B cell (primary cell): ENCODE measurements at regions not wholly inside any gene's neighbourhood (a gene's known extent, or its start where the extent isn't known, plus 50 kb on each side); places are given as distances from the start of the nearest gene placed in this dataset.

Source experiments
- ATAC-seq: fragments of 200-7000 bp; cut with Tn5 transposase; one replicate; pipeline ENCODE4 v1.10.0; 2021; ENCODE audit warnings: low read depth, mild to moderate bottlenecking, moderate number of reproducible peaks, moderate library complexity
- CTCF ChIA-PET: fragments of 350-600 bp; sonication (Branson Sonifier 250); formaldehyde crosslinking; loops from one replicate; lab custom pipeline; 2021; ENCODE audit warnings: antibody characterized with exemption, inconsistent platforms; lab: Charles Lee
- POLR2A ChIA-PET: fragments of 350-600 bp; sonication (Branson Sonifier 250); formaldehyde crosslinking; loops from one replicate; lab custom pipeline; 2021; ENCODE audit warnings: antibody characterized with exemption; lab: Charles Lee
- DNase-seq: peaks from one replicate; pipeline ENCODE4 v3.0.0; 2013
- H2AFZ ChIP-seq: 2 replicates; pipeline ENCODE4 v1.6.1; 2012; ENCODE audit warnings: mild to moderate bottlenecking, low read depth, low read length; ENCODE audit not compliant: insufficient read depth, poor library complexity, severe bottlenecking
- H3K27ac ChIP-seq, 2 donors: 1 replicate in 1 of 2; 2 replicates in 1 of 2; pipeline ENCODE4 v1.5.1; 2012 to 2013; ENCODE audit warnings: low read length in 2 of 2, mild to moderate bottlenecking in 2 of 2, moderate library complexity in 1 of 2
- H3K27me3 ChIP-seq, 4 experiments: fragments of 200-600 bp in 1 of 4; sonication (generic) in 1 of 4; replicated peaks in 1 of 4; 1 replicate in 2 of 4; 2 replicates in 2 of 4; pipeline versions ENCODE4 v1.6.1 to v1.7.0; 2013 to 2016; ENCODE audit warnings: low read length in 3 of 4, mild to moderate bottlenecking in 2 of 4, mixed read lengths in 1 of 4, moderate library complexity in 1 of 4; ENCODE audit not compliant: insufficient read depth in 4 of 4, control insufficient read depth in 3 of 4; ENCODE audit errors: control extremely low read depth in 1 of 4
- H3K36me3 ChIP-seq, 2 experiments: replicated peaks in 1 of 2; 1 replicate in 1 of 2; 2 replicates in 1 of 2; pipeline versions ENCODE4 v1.6.1 to v1.7.1; 2013; ENCODE audit warnings: low read length in 1 of 2; ENCODE audit not compliant: insufficient read depth in 2 of 2, control insufficient read depth in 1 of 2; ENCODE audit errors: control extremely low read depth in 1 of 2, extremely low read depth in 1 of 2
- H3K4me1 ChIP-seq, 2 donors: fragments of 200-600 bp in 1 of 2; sonication (generic) in 1 of 2; 1 replicate in 1 of 2; 2 replicates in 1 of 2; pipeline versions ENCODE4 v1.5.1 to v1.6.1; 2013 to 2017; ENCODE audit warnings: low read length in 2 of 2; ENCODE audit not compliant: control insufficient read depth in 2 of 2, insufficient read depth in 2 of 2
- H3K4me2 ChIP-seq: replicated peaks from 2 replicates; pipeline ENCODE3; 2012; ENCODE audit warnings: mild to moderate bottlenecking, low read depth, low read length; ENCODE audit not compliant: poor library complexity, severe bottlenecking
- H3K4me3 ChIP-seq, 5 experiments: fragments of 200-600 bp in 1 of 5; sonication (generic) in 1 of 5; 1 replicate in 3 of 5; 2 replicates in 2 of 5; pipeline versions ENCODE4 v1.5.1 to v1.7.0; 2011 to 2016; ENCODE audit warnings: low read length in 4 of 5, mild to moderate bottlenecking in 4 of 5, low read depth in 2 of 5, control low read depth in 1 of 5, moderate library complexity in 1 of 5; ENCODE audit not compliant: insufficient read depth in 1 of 5; ENCODE audit errors: control extremely low read depth in 1 of 5, extremely low read depth in 1 of 5
- H3K79me2 ChIP-seq: fragments of 200-600 bp; sonication (generic); one replicate; pipeline ENCODE4 v1.6.0; 2016; ENCODE audit warnings: low read length; ENCODE audit not compliant: control insufficient read depth, insufficient read depth
- H3K9ac ChIP-seq: fragments of 200-600 bp; sonication (generic); 2 replicates; pipeline ENCODE4 v1.6.1; 2017; ENCODE audit warnings: mild to moderate bottlenecking, low read length, moderate library complexity
- H3K9me3 ChIP-seq, 3 donors: one replicate each; pipeline versions ENCODE4 v1.6.1 to v1.7.1; 2013; ENCODE audit warnings: low read length in 2 of 3; ENCODE audit not compliant: control insufficient read depth in 2 of 3, insufficient read depth in 1 of 3; ENCODE audit errors: control extremely low read depth in 1 of 3
- H4K20me1 ChIP-seq: 2 replicates; pipeline ENCODE4 v1.6.0; 2012; ENCODE audit warnings: mild to moderate bottlenecking, low read length; ENCODE audit not compliant: insufficient read depth, control insufficient read depth, poor library complexity, severe bottlenecking
- H3K27ac Mint-ChIP-seq: one replicate; pipeline ENCODE4 v1.8.0; 2021; ENCODE audit warnings: mixed read lengths
- H3K27me3 Mint-ChIP-seq: one replicate; pipeline ENCODE4 v1.8.0; 2021; ENCODE audit warnings: mixed read lengths
- H3K4me1 Mint-ChIP-seq: one replicate; pipeline ENCODE4 v1.8.0; 2021; ENCODE audit warnings: mixed read lengths
- H3K4me3 Mint-ChIP-seq: one replicate; pipeline ENCODE4 v1.8.0; 2021; ENCODE audit warnings: mixed read lengths
- H3K9me3 Mint-ChIP-seq: one replicate; pipeline ENCODE4 v1.8.0; 2022; ENCODE audit warnings: mixed read lengths; ENCODE audit not compliant: insufficient read depth
- CTCF ChIP-seq: fragments of 200-600 bp; IDR thresholded peaks from one replicate; pipeline ENCODE4 v1.8.0; 2022; ENCODE audit warnings: antibody characterized with exemption, mild to moderate bottlenecking
- EZH2 ChIP-seq: IDR thresholded peaks from 2 replicates; pipeline ENCODE4 v1.6.1; 2012; ENCODE audit warnings: borderline replicate concordance, low read depth, mild to moderate bottlenecking, moderate library complexity, low read length; ENCODE audit not compliant: insufficient read depth, poor library complexity, severe bottlenecking
- WGBS: methylation state at CpG from one replicate; pipeline ENCODE4 v1.1.5; 2013; ENCODE audit warnings: missing lambda C conversion rate; ENCODE audit not compliant: insufficient coverage; 5-methylcytosine and 5-hydroxymethylcytosine counted together
- intact Hi-C: fragments of 100-400 bp; cut with micrococcal nuclease; formaldehyde crosslinking; loops from one replicate; pipeline ENCODE4 v1.10.0; 2022

GRCh38 chr16:82358161-82358560 lies 188.1 kb upstream of the MPHOSPH6 start:
- no peak for ATAC-seq
- no peaks in the 10 kb centered on the region for H3K36me3 ChIP-seq
- Mint-ChIP-seq H3K4me1 (no peaks in the 10 kb centered on the region), H3K27me3 (peaks cover 16% of the 10 kb centered on the region), H3K9me3 (no peaks in the 10 kb centered on the region), H3K4me3 (no peak overlapping the region), H3K27ac (no peak overlapping the region)
- H3K9me3 ChIP-seq = no peaks in the 10 kb centered on the region
- CTCF ChIA-PET = no interaction called here
- no peak overlapping the region for H3K27ac ChIP-seq
- H2AFZ ChIP-seq = no peak overlapping the region
- no peak overlapping the region for H3K4me3 ChIP-seq
- H3K79me2 ChIP-seq = no peaks in the 10 kb centered on the region
- intact Hi-C loops = no loop called here
- DNase-seq = no peak
- no peaks in the 10 kb centered on the region for H3K4me1 ChIP-seq
- no peaks in the 10 kb centered on the region for H3K27me3 ChIP-seq
- no peak overlapping the region for H3K9ac ChIP-seq
- no peak for TF ChIP-seq EZH2
- no peak for TF ChIP-seq CTCF
- 77% methylated on average over 2 of the region's 3 CpGs for WGBS
- H3K4me2 ChIP-seq = no peak overlapping the region
- POLR2A ChIA-PET = no interaction called here
- H4K20me1 ChIP-seq = no peaks in the 10 kb centered on the region

GRCh38 chr16:82357237-82357636 lies 187.2 kb upstream of the MPHOSPH6 start:
- peaks cover 16% of the 10 kb centered on the region for H3K27me3 Mint-ChIP-seq
- TF ChIP-seq CTCF (no peak), EZH2 (no peak)
- Histone ChIP-seq H3K27me3 (no peaks in the 10 kb centered on the region), H3K4me1 (no peaks in the 10 kb centered on the region), H3K9me3 (no peaks in the 10 kb centered on the region), H3K27ac (no peak overlapping the region), H3K4me3 (no peak overlapping the region), H3K36me3 (no peaks in the 10 kb centered on the region), H2AFZ (no peak overlapping the region), H3K4me2 (no peak overlapping the region), H3K9ac (no peak overlapping the region), H4K20me1 (no peaks in the 10 kb centered on the region), H3K79me2 (no peaks in the 10 kb centered on the region)
- DNase-seq (no peak), ATAC-seq (no peak)
- POLR2A ChIA-PET = no interaction called here
- 79% methylated on average over 4 of the region's 4 CpGs for WGBS
- CTCF ChIA-PET = no interaction called here
- H3K27ac Mint-ChIP-seq = no peak overlapping the region
- H3K4me3 Mint-ChIP-seq = no peak overlapping the region
- intact Hi-C loops = no loop called here
- H3K9me3 Mint-ChIP-seq = no peaks in the 10 kb centered on the region
- H3K4me1 Mint-ChIP-seq = no peaks in the 10 kb centered on the region
